Stromal cell of bone marrow (primary cell): ENCODE measurements at regions not wholly inside any gene's neighbourhood (a gene's known extent, or its start where the extent isn't known, plus 50 kb on each side); places are given as distances from the start of the nearest gene placed in this dataset.
A peak's percentile ranks its signal among the peaks of the same experiment; 100 is the strongest.

Experiments used
- DNase-seq: peaks from one replicate; pipeline ENCODE4 v3.0.0-alpha.2; 2012; ENCODE audit warnings: low read depth

- DNase-seq: no peak
Observed at GRCh38 chr7:130880668-130881067, 146.7 kb upstream of the KLF14 start.

- no peak for DNase-seq
Observed at GRCh38 chr7:130881091-130881798, 147.2 kb upstream of the KLF14 start.

- no peak for DNase-seq
Observed at GRCh38 chr7:130881799-130882141, 147.8 kb upstream of the KLF14 start.

- no peak for DNase-seq
Observed at GRCh38 chr7:130882396-130882795, 148.4 kb upstream of the KLF14 start.

GRCh38 chr7:130883928-130884327 is 149.9 kb upstream of the KLF14 start:
- no peak for DNase-seq

GRCh38 chr7:130884437-130885417 is 150.7 kb upstream of the KLF14 start:
- no peak for DNase-seq

GRCh38 chr7:130886438-130887135 is 152.6 kb upstream of the KLF14 start:
- DNase-seq: no peak

GRCh38 chr7:130887182-130887956 is 153.4 kb upstream of the KLF14 start:
- peak; percentile 33 for DNase-seq

- no peak for DNase-seq
Observed at GRCh38 chr7:130887957-130888371, 154.0 kb upstream of the KLF14 start.

GRCh38 chr7:130888468-130888867 is 154.5 kb upstream of the KLF14 start:
- no peak for DNase-seq

GRCh38 chr7:130890176-130891020 is 156.4 kb upstream of the KLF14 start:
- peak; percentile 39 for DNase-seq

- DNase-seq: peak; percentile 98
Observed at GRCh38 chr7:130891254-130892094, 157.5 kb upstream of the KLF14 start.

GRCh38 chr7:130893441-130893894 is 159.5 kb upstream of the KLF14 start:
- peak; percentile 81 for DNase-seq

- DNase-seq: no peak
Observed at GRCh38 chr7:130894146-130894908, 160.3 kb upstream of the KLF14 start.

- no peak for DNase-seq
Observed at GRCh38 chr7:130894909-130895750, 161.1 kb upstream of the KLF14 start.

- no peak for DNase-seq
Observed at GRCh38 chr7:130896051-130896881, 162.3 kb upstream of the KLF14 start.

- peak; percentile 59 for DNase-seq
Observed at GRCh38 chr7:130896898-130897514, 163.0 kb upstream of the KLF14 start.
